ENCODE measurements at regions not wholly inside any gene's neighbourhood (a gene's known extent, or its start where the extent isn't known, plus 50 kb on each side); places are given as distances from the start of the nearest gene placed in this dataset.

DNA sequence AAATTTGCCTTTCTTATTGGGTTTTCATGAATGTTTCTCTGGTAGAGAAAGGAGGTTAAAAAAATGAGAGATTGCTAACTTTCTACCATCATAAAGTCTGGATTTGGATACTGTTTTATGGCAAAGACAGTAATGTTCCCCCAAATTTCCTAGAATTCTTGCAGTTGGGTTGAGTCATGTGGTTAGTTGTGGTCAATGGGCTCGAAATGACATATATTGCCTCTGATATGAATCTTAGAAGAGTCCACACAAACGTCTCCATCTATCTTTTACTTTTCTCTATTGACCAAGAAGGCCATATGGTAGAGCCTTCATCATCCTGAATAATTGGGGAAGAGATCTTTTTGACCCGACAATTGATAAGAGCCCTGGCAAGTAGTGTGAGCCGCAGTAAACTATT is 119.5 kb upstream of the PMCH start (continued):
- TF ChIP-seq SNRNP70 (optimal IDR thresholded peaks at IDR 0.05; ENCODE audit: low read depth, low read length), result no peak
- TF ChIP-seq, protein P1, sequence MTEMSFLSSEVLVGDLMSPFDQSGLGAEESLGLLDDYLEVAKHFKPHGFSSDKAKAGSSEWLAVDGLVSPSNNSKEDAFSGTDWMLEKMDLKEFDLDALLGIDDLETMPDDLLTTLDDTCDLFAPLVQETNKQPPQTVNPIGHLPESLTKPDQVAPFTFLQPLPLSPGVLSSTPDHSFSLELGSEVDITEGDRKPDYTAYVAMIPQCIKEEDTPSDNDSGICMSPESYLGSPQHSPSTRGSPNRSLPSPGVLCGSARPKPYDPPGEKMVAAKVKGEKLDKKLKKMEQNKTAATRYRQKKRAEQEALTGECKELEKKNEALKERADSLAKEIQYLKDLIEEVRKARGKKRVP (CRISPR knock-in tag; IDR thresholded peaks at IDR 0.05), result peak; percentile 46; the same call in 1 of the 2 replicates
- TF ChIP-seq HNRNPLL (IDR thresholded peaks at IDR 0.05; ENCODE audit: low read depth, low read length, poor library complexity, severe bottlenecking), result no peak
- TF ChIP-seq, protein P2, sequence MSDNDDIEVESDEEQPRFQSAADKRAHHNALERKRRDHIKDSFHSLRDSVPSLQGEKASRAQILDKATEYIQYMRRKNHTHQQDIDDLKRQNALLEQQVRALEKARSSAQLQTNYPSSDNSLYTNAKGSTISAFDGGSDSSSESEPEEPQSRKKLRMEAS (CRISPR knock-in tag; IDR thresholded peaks at IDR 0.05), result no peak

DNA sequence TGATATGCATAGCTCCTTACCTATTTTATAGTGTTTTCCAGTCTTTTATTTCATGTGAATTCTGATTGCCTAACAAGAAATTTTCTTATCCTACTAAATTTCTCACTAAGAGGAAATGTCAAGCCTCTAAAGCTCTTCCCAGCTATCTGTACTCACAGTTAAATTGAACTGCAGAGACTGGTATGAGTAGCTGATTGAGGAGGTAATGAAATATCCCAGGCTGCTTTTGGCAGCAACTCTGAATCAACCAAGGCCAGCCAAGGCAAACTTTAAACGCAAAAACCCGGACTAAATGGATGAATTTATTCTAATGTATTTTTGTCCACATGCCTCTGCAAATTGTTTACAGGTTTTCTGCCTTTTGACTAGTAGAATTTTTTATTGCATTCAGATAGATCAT is 119.1 kb upstream of the PMCH start:
- FAIRE-seq, result no peak
- Histone ChIP-seq H3K4me1 (replicated peaks in 1 of 2; ENCODE audit: control insufficient read depth in 2 of 2, insufficient read depth in 2 of 2, low read length in 2 of 2) (peaks cover 0 to 5% of the 10 kb centered on the region in 2 experiments; a peak in 3 of 5 replicates), H3K36me3 (ENCODE audit: control insufficient read depth, insufficient read depth, low read length) (no peaks in the 10 kb centered on the region), H3K4me3 (no peak overlapping the region), H3K4me2 (ENCODE audit: insufficient read depth, low read length) (no peak overlapping the region), H3K9me3 (replicated peaks; ENCODE audit: control insufficient read depth, insufficient read depth, low read depth, low read length) (no peaks in the 10 kb centered on the region), H3K27me3 (ENCODE audit: control insufficient read depth in 2 of 2, insufficient read depth in 2 of 2, low read length in 2 of 2) (no peaks in the 10 kb centered on the region), H3K79me2 (ENCODE audit: control insufficient read depth, insufficient read depth, low read length) (peaks cover 3% of the 10 kb centered on the region; the same call in 2 of the 3 replicates), H4K20me1 (replicated peaks; ENCODE audit: control insufficient read depth, insufficient read depth, low read length) (no peaks in the 10 kb centered on the region), H2AFZ (ENCODE audit: low read depth, low read length) (no peak overlapping the region), H3K9me1 (ENCODE audit: control insufficient read depth, insufficient read depth, low read length) (no peaks in the 10 kb centered on the region), H3K9ac (ENCODE audit: insufficient read depth in 1 of 2, low read depth in 2 of 2, low read length in 2 of 2) (no peak overlapping the region), H3K27ac (ENCODE audit: extremely low read depth, low read depth, low read length) (0 out of 3 replicates have a peak overlapping the region, but pooled peaks have one; percentile 2)
- WGBS (ENCODE audit: insufficient coverage, low coverage, missing lambda C conversion rate), result 11% methylated on average over 2 of the region's 2 CpGs
- TF ChIP-seq CBFB (CRISPR knock-in tag; IDR thresholded peaks at IDR 0.05) (no peak), RAD21 (CRISPR knock-in tag; conservative IDR thresholded peaks at IDR 0.05 in 1 of 2, IDR thresholded peaks at IDR 0.05 in 1 of 2) (peak in 1 of 2 experiments; percentile 4; a peak in 1 of 4 replicates)
- DNase-seq (ENCODE audit: extremely low read depth in 1 of 4, low spot score in 3 of 4), result no peak
- BruUV-seq (replicated peaks), result no TSS peak
- ChIA-PET CTCF (ENCODE audit: low intra/inter-chr PET ratio) (no interaction called here), POLR2A (interaction anchor here (1.2 kb wide), 1 partner anchor 11 kb away, joined by 3 read pairs; no protein-coding TSS in a partner anchor)
- intact Hi-C loops (cut with micrococcal nuclease) (loop anchor here (5.0 kb wide), 1 partner anchor 111 kb away; no protein-coding TSS in a partner anchor), in situ Hi-C loops (cut with MboI) (no loop called here)
- ATAC-seq, result no peak
